Natural killer cell treated with Interleukin-12 subunit alpha and Interleukin-12 subunit beta and Interleukin-15 and Interleukin-18, amount 100 ng/mL, for 72 hours (primary cell): ENCODE measurements at regions not wholly inside any gene's neighbourhood (a gene's known extent, or its start where the extent isn't known, plus 50 kb on each side); places are given as distances from the start of the nearest gene placed in this dataset.

ENCODE experiments used
- ATAC-seq, 2 donors: fragments of 150-1000 bp; cut with Tn5 transposase in 1 of 2; sonication (Bioruptor Pico), chemical (Tn5 transposase) in 1 of 2; 2 replicates each; pipeline ENCODE4 v1.10.0; 2021
- DNase-seq: peaks from one replicate; pipeline ENCODE4 v3.0.0; 2022; ENCODE audit warnings: low spot score
- H3K27ac Mint-ChIP-seq, 2 donors: 1 replicate in 1 of 2; 2 replicates in 1 of 2; pipeline ENCODE4 v1.8.0; 2022; ENCODE audit warnings: mixed read lengths in 2 of 2, mild to moderate bottlenecking in 1 of 2, moderate library complexity in 1 of 2
- H3K27me3 Mint-ChIP-seq, 2 donors: 1 replicate in 1 of 2; 2 replicates in 1 of 2; pipeline ENCODE4 v1.8.0; 2022; ENCODE audit warnings: mixed read lengths in 2 of 2
- H3K36me3 Mint-ChIP-seq: one replicate; pipeline ENCODE4 v1.8.0; 2022; ENCODE audit warnings: mixed read lengths
- H3K4me1 Mint-ChIP-seq, 2 donors: 1 replicate in 1 of 2; 2 replicates in 1 of 2; pipeline ENCODE4 v1.8.0; 2022; ENCODE audit warnings: low read depth in 2 of 2, mixed read lengths in 2 of 2, mild to moderate bottlenecking in 1 of 2
- H3K4me3 Mint-ChIP-seq: one replicate; pipeline ENCODE4 v1.8.0; 2022; ENCODE audit warnings: mixed read lengths
- H3K9me3 Mint-ChIP-seq: 2 replicates; pipeline ENCODE4 v1.8.0; 2022; ENCODE audit warnings: mixed read lengths

- no peak for ATAC-seq
- H3K9me3 Mint-ChIP-seq: no peaks in the 10 kb centered on the region
- H3K27ac Mint-ChIP-seq: no peak overlapping the region
- H3K27me3 Mint-ChIP-seq: peaks cover 22 to 29% of the 10 kb centered on the region in 2 donors
- no peaks in the 10 kb centered on the region for H3K36me3 Mint-ChIP-seq
- peaks cover 0 to 10% of the 10 kb centered on the region in 2 donors for H3K4me1 Mint-ChIP-seq
- DNase-seq: no peak
- no peak overlapping the region for H3K4me3 Mint-ChIP-seq
These were observed 144.2 kb downstream of the IRF8 start for GRCh38 chr16:86042996-86043725.

GRCh38 chr16:86044241-86044671, 145.3 kb downstream of the IRF8 start:
- ATAC-seq: peak in 1 of 2 donors; percentile 47
- no peak for DNase-seq
- peaks cover 28 to 33% of the 10 kb centered on the region in 2 donors for H3K27me3 Mint-ChIP-seq

DNA sequence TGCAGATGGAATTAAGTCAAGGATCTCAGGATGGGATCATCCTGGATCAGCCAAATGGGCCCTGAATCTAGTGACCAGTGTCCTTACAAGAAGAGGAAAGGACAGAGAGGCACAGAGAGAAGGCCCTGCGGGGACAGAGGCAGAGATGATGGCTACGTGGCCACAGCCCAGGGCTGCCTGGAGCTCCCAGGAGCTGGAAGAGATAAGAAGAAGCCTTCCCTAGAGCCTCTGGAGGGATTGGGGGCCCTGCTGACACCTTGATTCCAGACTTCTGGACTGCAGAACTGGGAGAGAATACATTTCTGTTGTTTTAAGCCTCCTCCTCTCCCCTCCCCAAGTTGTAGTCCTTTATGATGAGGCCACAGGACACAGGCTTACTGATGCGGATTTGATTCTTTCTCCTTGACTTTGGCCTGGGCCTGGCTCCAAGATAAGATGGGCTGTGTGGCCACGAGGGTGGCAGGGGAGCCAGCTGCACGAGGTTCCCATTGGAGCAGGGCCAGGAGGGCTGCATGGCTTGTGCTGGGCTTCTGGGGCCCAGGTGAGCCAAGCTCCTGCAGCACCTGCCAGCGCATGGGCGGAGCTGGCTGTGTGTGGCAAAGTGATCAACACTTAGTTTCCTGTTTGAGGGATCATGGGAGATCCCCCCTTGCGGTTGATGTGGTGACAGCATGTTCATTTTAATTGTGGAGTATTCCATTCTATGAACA, 146.1 kb downstream of the IRF8 start:
- H3K27me3 Mint-ChIP-seq: peaks cover 28 to 31% of the 10 kb centered on the region in 2 donors
- H3K9me3 Mint-ChIP-seq: no peaks in the 10 kb centered on the region
- H3K4me3 Mint-ChIP-seq: no peak overlapping the region

More at GRCh38 chr16:86044241-86044671, 145.3 kb downstream of the IRF8 start:
- H3K9me3 Mint-ChIP-seq: no peaks in the 10 kb centered on the region
- H3K27ac Mint-ChIP-seq: no peak overlapping the region
- no peaks in the 10 kb centered on the region for H3K36me3 Mint-ChIP-seq
- H3K4me1 Mint-ChIP-seq: peaks cover 0 to 13% of the 10 kb centered on the region in 2 donors
- no peak overlapping the region for H3K4me3 Mint-ChIP-seq

DNA sequence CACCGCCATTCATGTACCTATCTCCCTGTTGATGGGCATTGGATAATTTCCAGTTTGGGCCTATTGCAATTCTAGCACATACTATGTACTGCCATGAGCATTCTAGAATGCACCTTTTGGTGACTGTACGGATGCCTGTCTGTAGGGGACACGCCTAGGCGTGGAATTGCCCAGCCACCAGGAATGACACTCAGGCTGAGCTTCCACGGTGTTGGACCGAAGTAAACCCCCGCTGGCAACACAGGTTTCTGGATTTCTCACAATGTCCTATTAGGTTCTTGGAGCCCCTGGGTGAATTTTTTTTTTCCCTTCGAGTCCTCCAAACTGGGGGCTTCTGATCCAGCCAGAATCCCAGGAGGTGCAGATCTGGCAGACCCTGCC, 146.6 kb downstream of the IRF8 start:
- Mint-ChIP-seq H3K27me3 (peaks cover 27 to 28% of the 10 kb centered on the region in 2 donors), H3K27ac (no peak overlapping the region), H3K4me3 (no peak overlapping the region), H3K36me3 (no peaks in the 10 kb centered on the region), H3K9me3 (no peaks in the 10 kb centered on the region), H3K4me1 (peaks cover 0 to 13% of the 10 kb centered on the region in 2 donors)
- DNase-seq: no peak
- no peak for ATAC-seq

More for the DNA sequence above, 146.1 kb downstream of the IRF8 start:
- DNase-seq (no peak), ATAC-seq (no peak)
- Mint-ChIP-seq H3K36me3 (no peaks in the 10 kb centered on the region), H3K27ac (no peak overlapping the region), H3K4me1 (peaks cover 0 to 13% of the 10 kb centered on the region in 2 donors)

- H3K4me3 Mint-ChIP-seq: no peak overlapping the region
- H3K36me3 Mint-ChIP-seq: no peaks in the 10 kb centered on the region
- ATAC-seq (no peak), DNase-seq (no peak)
- peaks cover 28 to 29% of the 10 kb centered on the region in 2 donors for H3K27me3 Mint-ChIP-seq
- no peaks in the 10 kb centered on the region for H3K9me3 Mint-ChIP-seq
- no peak overlapping the region for H3K27ac Mint-ChIP-seq
- H3K4me1 Mint-ChIP-seq: peaks cover 0 to 13% of the 10 kb centered on the region in 2 donors
These were observed 147.1 kb downstream of the IRF8 start for GRCh38 chr16:86046026-86046425.

GRCh38 chr16:86046667-86047270, 147.8 kb downstream of the IRF8 start:
- no peak for DNase-seq
- ATAC-seq: no peak
- Mint-ChIP-seq H3K27me3 (peaks cover 28 to 29% of the 10 kb centered on the region in 2 donors), H3K36me3 (no peaks in the 10 kb centered on the region), H3K9me3 (no peaks in the 10 kb centered on the region), H3K4me1 (peaks cover 0 to 13% of the 10 kb centered on the region in 2 donors), H3K4me3 (no peak overlapping the region), H3K27ac (no peak overlapping the region)

DNA sequence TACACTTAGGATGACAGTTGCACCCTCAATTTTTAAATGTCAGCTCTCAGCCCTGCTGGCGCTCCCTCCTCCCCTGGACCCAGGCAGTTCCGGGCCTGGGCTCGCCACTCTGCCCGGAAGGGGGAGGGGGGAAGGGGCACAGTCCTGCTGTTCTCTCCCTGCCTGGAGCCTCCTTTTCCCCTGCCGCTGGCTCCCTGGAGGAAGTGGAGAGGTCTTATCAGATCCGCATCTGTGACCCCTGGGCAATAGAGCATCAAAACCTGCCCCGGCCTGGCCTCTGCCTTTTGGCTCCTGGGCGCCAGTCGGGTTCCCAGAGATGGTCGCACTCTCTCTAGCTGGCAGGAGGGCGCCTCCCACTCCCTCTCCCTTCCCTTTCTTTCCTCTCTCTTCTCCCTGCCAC, 149.3 kb downstream of the IRF8 start:
- Mint-ChIP-seq H3K27ac (no peak overlapping the region), H3K9me3 (no peaks in the 10 kb centered on the region), H3K4me1 (peaks cover 0 to 13% of the 10 kb centered on the region in 2 donors), H3K4me3 (no peak overlapping the region), H3K27me3 (peaks cover 28 to 29% of the 10 kb centered on the region in 2 donors), H3K36me3 (no peaks in the 10 kb centered on the region)
- DNase-seq: no peak
- ATAC-seq: no peak

GRCh38 chr16:86048882-86049585, 150.1 kb downstream of the IRF8 start:
- Mint-ChIP-seq H3K36me3 (no peaks in the 10 kb centered on the region), H3K4me1 (peaks cover 0 to 11% of the 10 kb centered on the region in 2 donors), H3K27me3 (peaks cover 28% of the 10 kb centered on the region in 2 donors), H3K9me3 (no peaks in the 10 kb centered on the region), H3K27ac (no peak overlapping the region), H3K4me3 (no peak overlapping the region)
- no peak for ATAC-seq
- no peak for DNase-seq

DNA sequence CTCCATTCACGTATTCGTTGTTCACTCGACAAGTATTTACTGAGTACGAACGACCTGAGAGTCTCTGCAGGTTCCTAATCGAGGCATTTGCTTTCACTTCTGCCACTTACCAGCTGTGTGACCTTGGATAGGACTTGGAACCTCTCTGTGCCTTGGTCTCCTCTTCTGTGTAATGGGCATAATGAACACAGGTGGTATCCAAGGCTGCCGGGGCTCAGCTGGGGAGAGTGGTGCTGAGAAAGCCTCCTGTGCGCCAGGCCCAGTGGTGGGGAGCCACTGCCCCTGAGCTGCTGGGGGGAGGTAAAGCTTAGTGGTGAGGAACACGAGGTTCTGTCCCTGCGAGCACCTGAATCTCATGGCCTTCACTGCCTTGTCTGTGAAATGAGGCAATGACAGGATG, 150.7 kb downstream of the IRF8 start:
- no peak for ATAC-seq
- Mint-ChIP-seq H3K27ac (no peak overlapping the region), H3K9me3 (no peaks in the 10 kb centered on the region), H3K4me1 (peaks cover 0 to 11% of the 10 kb centered on the region in 2 donors), H3K36me3 (no peaks in the 10 kb centered on the region), H3K4me3 (no peak overlapping the region), H3K27me3 (peaks cover 28 to 30% of the 10 kb centered on the region in 2 donors)
- DNase-seq: no peak

GRCh38 chr16:86050111-86050510, 151.1 kb downstream of the IRF8 start:
- DNase-seq (no peak), ATAC-seq (no peak)
- Mint-ChIP-seq H3K4me1 (peaks cover 0 to 9% of the 10 kb centered on the region in 2 donors), H3K27ac (no peak overlapping the region), H3K36me3 (no peaks in the 10 kb centered on the region), H3K4me3 (no peak overlapping the region), H3K27me3 (peaks cover 31 to 34% of the 10 kb centered on the region in 2 donors), H3K9me3 (no peaks in the 10 kb centered on the region)

- no peak overlapping the region for H3K4me3 Mint-ChIP-seq
- DNase-seq (no peak), ATAC-seq (no peak)
- H3K9me3 Mint-ChIP-seq: no peaks in the 10 kb centered on the region
- peaks cover 31 to 41% of the 10 kb centered on the region in 2 donors for H3K27me3 Mint-ChIP-seq
- H3K27ac Mint-ChIP-seq: no peak overlapping the region
- no peaks in the 10 kb centered on the region for H3K36me3 Mint-ChIP-seq
- peaks cover 0 to 7% of the 10 kb centered on the region in 2 donors for H3K4me1 Mint-ChIP-seq
These were observed 151.8 kb downstream of the IRF8 start for GRCh38 chr16:86050591-86051367.

DNA sequence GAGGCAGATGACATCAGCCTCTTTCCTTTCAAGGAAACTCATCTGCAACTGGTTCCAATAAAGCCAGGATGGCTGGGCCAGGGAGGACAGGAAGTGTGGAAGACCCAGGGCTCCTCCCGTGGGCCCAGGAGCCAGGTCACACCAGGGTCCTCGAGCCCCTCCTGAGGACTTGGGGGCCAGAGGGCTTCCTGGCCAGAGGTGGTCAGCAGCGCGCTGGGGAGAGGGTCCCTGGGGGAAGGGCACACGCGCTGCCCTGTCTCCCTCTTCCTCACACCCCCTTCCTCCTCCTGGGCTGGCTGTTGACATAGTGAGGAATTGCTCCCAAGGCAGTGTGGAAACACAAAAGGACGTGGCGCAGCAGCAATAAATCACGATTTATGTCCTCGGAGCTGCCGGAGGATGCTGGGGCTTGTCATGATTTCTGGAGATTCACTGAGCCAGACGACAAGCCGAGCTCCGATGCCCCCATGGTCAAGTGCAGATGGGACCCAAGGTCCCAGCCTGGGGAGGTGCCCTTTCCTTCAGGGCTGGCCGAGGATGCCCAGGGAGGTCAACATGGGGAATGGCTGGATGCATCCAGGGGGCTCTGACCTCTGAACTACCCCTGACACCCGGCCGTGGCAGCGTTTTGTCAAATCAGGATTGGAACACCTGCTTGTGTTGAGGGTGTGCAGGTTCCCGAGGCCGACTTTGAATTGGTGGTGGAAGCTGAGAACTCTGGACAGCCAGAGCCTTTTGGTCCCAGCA, 152.6 kb downstream of the IRF8 start:
- no peaks in the 10 kb centered on the region for H3K36me3 Mint-ChIP-seq
- no peak for ATAC-seq
- H3K27me3 Mint-ChIP-seq: peaks cover 27 to 35% of the 10 kb centered on the region in 2 donors
- peaks cover 0 to 7% of the 10 kb centered on the region in 2 donors for H3K4me1 Mint-ChIP-seq
- H3K27ac Mint-ChIP-seq: no peak overlapping the region
- no peak overlapping the region for H3K4me3 Mint-ChIP-seq
- no peak for DNase-seq
- no peaks in the 10 kb centered on the region for H3K9me3 Mint-ChIP-seq
